Hepatocyte (in vitro differentiated cells): ENCODE measurements at regions not wholly inside any gene's neighbourhood (a gene's known extent, or its start where the extent isn't known, plus 50 kb on each side); places are given as distances from the start of the nearest gene placed in this dataset.
A peak's percentile ranks its signal among the peaks of the same experiment; 100 is the strongest.

Source experiments
- DNase-seq: peaks from one replicate; pipeline ENCODE4 v3.0.0-alpha.2; 2016; ENCODE audit warnings: low spot score
- H2AFZ ChIP-seq: fragments of 200-600 bp; sonication (generic); 2 replicates; pipeline ENCODE4 v1.6.0; 2016; ENCODE audit warnings: antibody characterized with exemption, mild to moderate bottlenecking
- H3K27ac ChIP-seq: fragments of 200-600 bp; sonication (generic); 2 replicates; pipeline ENCODE4 v1.5.1; 2016; ENCODE audit warnings: mild to moderate bottlenecking
- H3K27me3 ChIP-seq: fragments of 200-600 bp; sonication (generic); 2 replicates; pipeline ENCODE4 v1.6.1; 2016
- H3K36me3 ChIP-seq: fragments of 200-600 bp; sonication (generic); replicated peaks from 2 replicates; pipeline ENCODE4 v1.5.1; 2016; ENCODE audit warnings: low read depth; ENCODE audit not compliant: insufficient read depth
- H3K4me1 ChIP-seq: fragments of 200-600 bp; sonication (generic); 2 replicates; pipeline ENCODE4 v1.5.1; 2016; ENCODE audit warnings: mild to moderate bottlenecking, moderate library complexity; ENCODE audit not compliant: insufficient read depth
- H3K4me2 ChIP-seq: fragments of 200-600 bp; sonication (generic); 2 replicates; pipeline ENCODE4 v1.6.0; 2016
- H3K4me3 ChIP-seq: fragments of 200-600 bp; sonication (generic); 2 replicates; pipeline ENCODE4 v1.5.1; 2016; ENCODE audit warnings: mild to moderate bottlenecking
- H3K79me2 ChIP-seq: fragments of 200-600 bp; sonication (generic); 2 replicates; pipeline ENCODE4 v1.6.0; 2017; ENCODE audit warnings: mild to moderate bottlenecking
- H3K9me2 ChIP-seq: fragments of 200-600 bp; sonication (generic); replicated peaks from 2 replicates; pipeline ENCODE4 v1.6.0; 2017; ENCODE audit warnings: mild to moderate bottlenecking; ENCODE audit not compliant: insufficient read depth
- H3K9me3 ChIP-seq: fragments of 200-600 bp; sonication (generic); 2 replicates; pipeline ENCODE4 v1.5.1; 2016; ENCODE audit warnings: low read depth, mild to moderate bottlenecking
- H4K20me1 ChIP-seq: fragments of 200-600 bp; sonication (generic); 2 replicates; pipeline ENCODE4 v1.6.0; 2016; ENCODE audit warnings: mild to moderate bottlenecking; ENCODE audit not compliant: insufficient read depth, poor library complexity, severe bottlenecking
- CTCF ChIP-seq: fragments of 200-600 bp; sonication (generic); IDR thresholded peaks from 2 replicates; pipeline ENCODE4 v1.5.1; 2016; ENCODE audit warnings: antibody characterized with exemption, mild to moderate bottlenecking; ENCODE audit not compliant: poor library complexity
- EZH2 ChIP-seq: fragments of 200-600 bp; sonication (generic); IDR thresholded peaks from 2 replicates; pipeline ENCODE4 v1.6.1; 2016; ENCODE audit warnings: antibody characterized with exemption, mild to moderate bottlenecking, borderline replicate concordance
- EZH2phosphoT487 ChIP-seq: fragments of 200-600 bp; sonication (generic); IDR thresholded peaks from one replicate; pipeline ENCODE4 v1.6.1; 2018; ENCODE audit warnings: antibody characterized with exemption, mild to moderate bottlenecking, low read depth, moderate library complexity; ENCODE audit not compliant: unreplicated experiment, severe bottlenecking
- WGBS: methylation state at CpG from one replicate; pipeline ENCODE4 v1.1.6; 2016; ENCODE audit warnings: low lambda C conversion rate; ENCODE audit errors: missing lambda C conversion rate; 5-methylcytosine and 5-hydroxymethylcytosine counted together

GRCh38 chr9:96071076-96071814, 195.8 kb downstream of the ERCC6L2 start:
- TF ChIP-seq EZH2, result no peak
- TF ChIP-seq EZH2phosphoT487, result no peak
- TF ChIP-seq CTCF, result peak; percentile 45
- no peaks in the 10 kb centered on the region for H3K9me2 ChIP-seq
- no peak overlapping the region for H2AFZ ChIP-seq
- H4K20me1 ChIP-seq, result no peaks in the 10 kb centered on the region
- H3K4me2 ChIP-seq, result no peak overlapping the region
- H3K4me1 ChIP-seq, result peaks cover 44% of the 10 kb centered on the region
- 67% methylated on average over 5 of the region's 5 CpGs for WGBS
- peak; percentile 74 for DNase-seq
- H3K4me3 ChIP-seq, result no peak overlapping the region
- no peaks in the 10 kb centered on the region for H3K27me3 ChIP-seq
- no peaks in the 10 kb centered on the region for H3K9me3 ChIP-seq
- H3K36me3 ChIP-seq, result no peaks in the 10 kb centered on the region
- no peaks in the 10 kb centered on the region for H3K79me2 ChIP-seq
- H3K27ac ChIP-seq, result peak overlapping the region; percentile 89

GRCh38 chr9:96069629-96070220, 194.2 kb downstream of the ERCC6L2 start:
- Histone ChIP-seq H2AFZ (no peak overlapping the region), H3K27ac (peak overlapping the region; percentile 3), H3K4me3 (no peak overlapping the region), H3K79me2 (no peaks in the 10 kb centered on the region), H3K36me3 (no peaks in the 10 kb centered on the region), H3K9me2 (no peaks in the 10 kb centered on the region), H3K27me3 (no peaks in the 10 kb centered on the region), H4K20me1 (no peaks in the 10 kb centered on the region), H3K4me1 (peaks cover 41% of the 10 kb centered on the region), H3K9me3 (no peaks in the 10 kb centered on the region), H3K4me2 (no peak overlapping the region)
- 93% methylated on average over 8 of the region's 8 CpGs for WGBS
- no peak for TF ChIP-seq EZH2
- no peak for TF ChIP-seq CTCF
- TF ChIP-seq EZH2phosphoT487, result no peak
- no peak for DNase-seq

- Histone ChIP-seq H4K20me1 (no peaks in the 10 kb centered on the region), H3K4me3 (no peak overlapping the region), H3K36me3 (no peaks in the 10 kb centered on the region), H3K9me2 (no peaks in the 10 kb centered on the region), H3K4me1 (peaks cover 30% of the 10 kb centered on the region), H3K4me2 (no peak overlapping the region), H3K27ac (no peak overlapping the region), H3K27me3 (no peaks in the 10 kb centered on the region), H3K9me3 (no peaks in the 10 kb centered on the region), H2AFZ (no peak overlapping the region), H3K79me2 (no peaks in the 10 kb centered on the region)
- WGBS, result 59% methylated on average over 11 of the region's 11 CpGs
- TF ChIP-seq EZH2phosphoT487 (no peak), CTCF (no peak), EZH2 (no peak)
- DNase-seq, result no peak
These were observed 193.0 kb downstream of the ERCC6L2 start for GRCh38 chr9:96068511-96068910.
